Ascending aorta (tissue), 2 donors: ENCODE measurements at regions not wholly inside any gene's neighbourhood (a gene's known extent, or its start where the extent isn't known, plus 50 kb on each side); places are given as distances from the start of the nearest gene placed in this dataset.

ENCODE experiments used
- DNase-seq, 2 donors: peaks; one replicate each; pipeline ENCODE4 v3.0.0-alpha.2; 2019; ENCODE audit warnings: low spot score in 2 of 2
- H3K27ac ChIP-seq, 2 donors: fragments of 200-600 bp; sonication (generic); one replicate each; pipeline ENCODE4 v1.5.1; 2016 to 2017; ENCODE audit warnings: mild to moderate bottlenecking in 1 of 2
- H3K27me3 ChIP-seq: fragments of 200-600 bp; sonication (generic); one replicate; pipeline ENCODE4 v1.5.1; 2017
- H3K36me3 ChIP-seq, 2 donors: fragments of 200-600 bp; sonication (generic); one replicate each; pipeline ENCODE4 v1.5.1; 2016
- H3K4me1 ChIP-seq, 2 donors: fragments of 200-600 bp; sonication (generic); one replicate each; pipeline ENCODE4 v1.5.1; 2016 to 2017; ENCODE audit warnings: mild to moderate bottlenecking in 1 of 2
- H3K4me3 ChIP-seq, 2 donors: fragments of 200-600 bp; sonication (generic); one replicate each; pipeline ENCODE4 v1.5.1; 2016 to 2017; ENCODE audit warnings: mild to moderate bottlenecking in 1 of 2
- H3K9me3 ChIP-seq, 2 donors: fragments of 200-600 bp; sonication (generic); one replicate each; pipeline ENCODE4 v1.5.1; 2016
- CTCF ChIP-seq, 3 experiments: fragments of 200-600 bp in 2 of 3; fragments of 450-650 bp in 1 of 3; sonication (generic) in 2 of 3; IDR thresholded peaks; one replicate each; pipeline ENCODE4 v1.5.1; 2016 to 2019; ENCODE audit warnings: antibody characterized with exemption in 3 of 3, mild to moderate bottlenecking in 1 of 3, moderate library complexity in 1 of 3
- intact Hi-C: fragments of 100-400 bp; cut with DNase I; formaldehyde crosslinking; loops from one replicate; pipeline ENCODE4 v1.15.1; 2023

DNA sequence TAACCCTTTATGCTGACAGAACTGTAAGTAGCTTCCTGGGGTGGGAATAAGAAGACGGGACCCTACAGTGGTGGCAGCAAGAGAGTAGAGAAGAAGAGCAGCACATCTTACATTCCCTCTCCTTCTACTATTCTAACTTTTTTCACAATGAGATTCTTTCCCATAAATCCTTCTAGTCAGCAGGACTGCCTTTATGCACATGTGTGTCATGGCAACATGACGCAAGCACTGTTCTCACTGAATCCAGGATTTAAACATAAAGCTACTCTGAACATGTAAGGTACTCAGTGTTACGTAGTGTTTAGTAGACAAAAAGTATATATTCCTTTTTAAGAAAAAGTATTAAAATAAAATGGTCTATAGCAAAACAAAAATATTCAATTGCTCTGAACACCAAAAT is 309.7 kb upstream of the LYPLAL1 start:
- Histone ChIP-seq H3K36me3 (no peaks in the 10 kb centered on the region), H3K4me1 (no peaks in the 10 kb centered on the region), H3K27ac (no peak overlapping the region), H3K27me3 (no peaks in the 10 kb centered on the region), H3K9me3 (no peaks in the 10 kb centered on the region), H3K4me3 (no peak overlapping the region)
- TF ChIP-seq CTCF (IDR thresholded peaks at IDR 0.05) = no peak
- intact Hi-C loops = no loop called here
- no peak for DNase-seq

- no peak for DNase-seq
- Histone ChIP-seq H3K27me3 (no peaks in the 10 kb centered on the region), H3K9me3 (no peaks in the 10 kb centered on the region), H3K27ac (no peak overlapping the region), H3K4me1 (no peaks in the 10 kb centered on the region), H3K4me3 (no peak overlapping the region), H3K36me3 (no peaks in the 10 kb centered on the region)
- no peak for TF ChIP-seq CTCF (IDR thresholded peaks at IDR 0.05)
- intact Hi-C loops = no loop called here
Measured at GRCh38 chr1:218865591-218865990, 308.1 kb upstream of the LYPLAL1 start.

GRCh38 chr1:218866507-218866906 is 307.2 kb upstream of the LYPLAL1 start:
- H3K36me3 ChIP-seq = no peaks in the 10 kb centered on the region
- TF ChIP-seq CTCF (IDR thresholded peaks at IDR 0.05) = no peak
- no peak for DNase-seq
- intact Hi-C loops = no loop called here
- H3K27me3 ChIP-seq = no peaks in the 10 kb centered on the region
- no peaks in the 10 kb centered on the region for H3K9me3 ChIP-seq
- no peaks in the 10 kb centered on the region for H3K4me1 ChIP-seq
- no peak overlapping the region for H3K4me3 ChIP-seq
- no peak overlapping the region for H3K27ac ChIP-seq

DNA sequence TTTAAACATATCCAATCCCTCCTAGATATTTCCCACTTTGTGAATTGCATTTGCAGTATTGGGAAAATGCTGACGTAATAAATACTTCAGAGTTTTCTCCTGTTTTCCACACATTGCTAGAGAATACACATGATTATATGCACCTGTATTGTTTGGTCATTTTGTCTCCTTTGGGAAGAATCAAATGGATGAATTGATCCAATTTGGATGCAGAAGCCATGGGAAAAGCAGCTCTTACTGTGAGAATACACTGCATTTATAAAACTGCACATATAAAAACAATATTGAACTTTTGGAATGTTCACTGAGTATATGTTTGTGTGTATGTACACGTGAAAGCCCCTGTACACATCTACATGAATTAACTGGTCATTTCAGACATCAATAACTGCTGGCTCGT is 306.6 kb upstream of the LYPLAL1 start:
- Histone ChIP-seq H3K27ac (no peak overlapping the region), H3K4me1 (no peaks in the 10 kb centered on the region), H3K36me3 (no peaks in the 10 kb centered on the region), H3K4me3 (no peak overlapping the region), H3K27me3 (no peaks in the 10 kb centered on the region), H3K9me3 (no peaks in the 10 kb centered on the region)
- intact Hi-C loops = no loop called here
- no peak for DNase-seq
- no peak for TF ChIP-seq CTCF (IDR thresholded peaks at IDR 0.05)

DNA sequence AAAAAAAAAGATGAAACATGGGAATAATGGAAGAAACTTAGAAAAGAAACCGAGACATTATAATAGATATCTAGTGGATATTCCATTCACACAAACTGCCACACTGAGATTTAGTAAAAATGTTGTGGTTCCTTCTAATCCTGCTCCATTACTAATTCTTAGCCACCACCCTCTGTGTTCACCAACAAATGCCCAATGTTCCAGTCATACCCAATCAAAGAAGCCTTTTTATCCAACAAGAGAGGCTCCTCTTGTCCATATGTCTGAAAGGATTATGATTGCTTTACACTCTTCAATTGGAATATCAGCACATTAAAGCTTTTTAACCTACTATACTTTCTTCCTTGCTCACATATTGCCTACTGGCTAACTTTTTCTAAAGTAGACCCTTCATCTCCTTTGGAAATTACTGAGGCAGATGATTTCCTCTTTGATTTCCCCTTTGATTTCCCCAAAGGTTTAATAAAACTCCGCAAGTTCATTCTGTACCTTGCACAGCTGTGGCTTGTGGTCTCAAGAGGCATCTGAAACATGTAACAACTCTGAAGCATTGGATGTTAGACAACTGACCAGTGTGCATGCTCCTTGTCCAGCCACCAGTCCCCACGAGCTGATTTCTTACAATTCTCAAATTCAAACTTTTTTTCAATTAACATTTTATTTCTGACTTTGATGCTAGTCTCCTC is 305.6 kb upstream of the LYPLAL1 start:
- no peak for TF ChIP-seq CTCF (IDR thresholded peaks at IDR 0.05)

DNA sequence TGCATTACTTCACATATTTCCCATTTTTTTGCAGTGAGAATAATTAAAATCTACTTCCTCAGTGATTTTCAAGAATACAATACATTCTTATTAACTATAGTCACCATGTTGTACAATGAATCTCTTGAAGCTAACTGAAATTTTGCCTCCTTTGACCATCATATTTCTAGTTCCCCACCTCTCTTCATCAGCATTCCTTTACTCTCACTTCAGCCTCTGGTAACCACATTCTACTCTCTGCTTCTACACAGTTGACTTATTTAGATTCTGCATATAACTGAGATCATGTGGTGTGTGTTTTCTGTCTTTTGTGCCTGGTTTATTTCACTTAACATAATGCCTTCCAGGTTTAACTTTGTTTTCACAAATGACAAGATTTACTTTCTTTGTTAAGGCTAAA is 304.4 kb upstream of the LYPLAL1 start:
- Histone ChIP-seq H3K36me3 (no peaks in the 10 kb centered on the region), H3K9me3 (no peaks in the 10 kb centered on the region), H3K27ac (no peak overlapping the region), H3K27me3 (no peaks in the 10 kb centered on the region), H3K4me1 (no peaks in the 10 kb centered on the region), H3K4me3 (no peak overlapping the region)
- intact Hi-C loops = no loop called here
- no peak for DNase-seq
- TF ChIP-seq CTCF (IDR thresholded peaks at IDR 0.05) = no peak

More for the DNA sequence above, 305.6 kb upstream of the LYPLAL1 start:
- Histone ChIP-seq H3K27me3 (no peaks in the 10 kb centered on the region), H3K4me3 (no peak overlapping the region), H3K36me3 (no peaks in the 10 kb centered on the region), H3K9me3 (no peaks in the 10 kb centered on the region), H3K27ac (no peak overlapping the region), H3K4me1 (no peaks in the 10 kb centered on the region)
- intact Hi-C loops = no loop called here
- DNase-seq = no peak
